OCI-LY3 (cell line): ENCODE measurements at regions not wholly inside any gene's neighbourhood (a gene's known extent, or its start where the extent isn't known, plus 50 kb on each side); places are given as distances from the start of the nearest gene placed in this dataset.

Source experiments
- EZH2phosphoT487 ChIP-seq: fragments of 200-600 bp; shearing (Covaris generic); IDR thresholded peaks from 2 replicates; pipeline ENCODE4 v1.6.1; 2018; ENCODE audit warnings: antibody characterized with exemption, mixed run types, low read depth
- TF ChIP-seq, protein P1 (sequence below): fragments of 200-600, 300-600 bp; sonication (generic); IDR thresholded peaks from 2 replicates; pipeline ENCODE4 v1.5.1; 2014; ENCODE audit warnings: antibody characterized with exemption, low read length, low read depth

DNA sequence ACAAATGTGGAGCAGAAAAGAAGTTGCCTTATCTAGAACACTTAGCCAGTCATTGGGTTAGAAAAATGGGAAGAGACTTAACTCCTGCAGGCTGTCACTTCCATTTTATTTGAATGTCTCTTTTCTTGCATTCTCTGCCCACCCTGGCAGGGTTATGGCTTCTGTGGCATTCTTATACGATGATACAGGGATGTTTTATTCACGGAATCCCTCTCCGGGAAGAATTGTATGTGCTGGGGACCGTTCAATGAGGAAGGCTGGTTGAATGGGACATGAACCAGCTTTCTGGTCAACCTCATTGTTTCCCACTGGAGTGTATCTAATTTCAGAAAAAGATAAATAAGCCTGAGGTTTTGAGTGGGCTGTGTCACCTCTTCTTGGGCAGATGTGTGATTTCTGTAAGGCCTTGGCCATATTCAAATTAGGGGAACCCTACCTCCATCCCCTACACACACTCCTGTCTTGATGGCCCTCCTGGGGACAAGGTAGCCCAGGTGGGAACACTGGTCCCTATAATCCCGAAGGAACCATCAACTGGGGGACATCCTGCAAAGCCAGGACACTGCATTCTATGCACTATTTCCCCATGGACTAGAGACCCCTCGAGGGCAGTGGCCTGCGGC is 174.8 kb upstream of the GSC start:
- TF ChIP-seq, protein P1, sequence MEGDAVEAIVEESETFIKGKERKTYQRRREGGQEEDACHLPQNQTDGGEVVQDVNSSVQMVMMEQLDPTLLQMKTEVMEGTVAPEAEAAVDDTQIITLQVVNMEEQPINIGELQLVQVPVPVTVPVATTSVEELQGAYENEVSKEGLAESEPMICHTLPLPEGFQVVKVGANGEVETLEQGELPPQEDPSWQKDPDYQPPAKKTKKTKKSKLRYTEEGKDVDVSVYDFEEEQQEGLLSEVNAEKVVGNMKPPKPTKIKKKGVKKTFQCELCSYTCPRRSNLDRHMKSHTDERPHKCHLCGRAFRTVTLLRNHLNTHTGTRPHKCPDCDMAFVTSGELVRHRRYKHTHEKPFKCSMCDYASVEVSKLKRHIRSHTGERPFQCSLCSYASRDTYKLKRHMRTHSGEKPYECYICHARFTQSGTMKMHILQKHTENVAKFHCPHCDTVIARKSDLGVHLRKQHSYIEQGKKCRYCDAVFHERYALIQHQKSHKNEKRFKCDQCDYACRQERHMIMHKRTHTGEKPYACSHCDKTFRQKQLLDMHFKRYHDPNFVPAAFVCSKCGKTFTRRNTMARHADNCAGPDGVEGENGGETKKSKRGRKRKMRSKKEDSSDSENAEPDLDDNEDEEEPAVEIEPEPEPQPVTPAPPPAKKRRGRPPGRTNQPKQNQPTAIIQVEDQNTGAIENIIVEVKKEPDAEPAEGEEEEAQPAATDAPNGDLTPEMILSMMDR = no peak
- TF ChIP-seq EZH2phosphoT487 = no peak
